GM12875 (cell line): ENCODE measurements at regions not wholly inside any gene's neighbourhood (a gene's known extent, or its start where the extent isn't known, plus 50 kb on each side); places are given as distances from the start of the nearest gene placed in this dataset.

Experiments
- H3K4me3 ChIP-seq: one replicate; pipeline ENCODE4 v1.5.1; 2011; ENCODE audit warnings: low read depth, low read length, control low read depth
- TF ChIP-seq, protein P1 (sequence below): IDR thresholded peaks from 2 replicates; pipeline ENCODE4 v1.5.1; 2011; ENCODE audit warnings: low read depth, mild to moderate bottlenecking, control low read depth, inconsistent platforms, low read length, moderate library complexity, borderline replicate concordance; ENCODE audit not compliant: insufficient read depth

DNA sequence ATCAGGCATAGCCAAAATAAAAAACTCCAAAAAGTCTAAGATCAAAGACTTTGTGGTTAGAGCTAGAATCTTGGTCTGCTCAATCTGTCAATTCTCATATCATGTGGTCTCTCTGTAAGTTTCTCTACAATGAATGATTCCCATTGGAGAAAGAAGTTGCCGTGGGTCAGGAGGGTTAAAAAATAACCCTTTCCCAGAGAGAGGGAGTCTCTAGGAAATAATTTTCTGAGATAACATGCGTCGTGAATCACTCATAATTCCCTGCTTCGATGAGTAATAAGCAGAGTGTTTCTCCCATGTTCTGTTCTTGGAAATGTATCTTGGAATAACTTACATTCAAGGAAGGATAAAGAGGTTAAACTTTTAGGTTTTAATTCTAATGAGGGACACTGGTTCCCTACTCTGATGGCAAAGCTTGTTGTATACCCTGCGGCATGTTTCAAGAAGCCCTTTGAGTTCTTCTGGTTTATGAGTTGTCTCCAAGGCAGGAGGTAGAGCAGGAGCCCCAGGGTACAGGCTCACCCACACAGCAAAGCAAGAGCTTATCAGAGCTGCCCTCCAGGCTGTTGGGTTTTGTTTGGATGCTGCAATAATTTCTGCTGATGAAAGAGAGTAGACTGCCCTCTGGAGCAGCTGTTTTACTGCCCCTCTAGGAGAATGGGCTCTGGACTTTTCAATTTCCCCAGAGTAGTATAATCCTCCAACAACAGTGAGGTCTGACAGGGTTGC, 599.1 kb downstream of the QKI start:
- TF ChIP-seq, protein P1, sequence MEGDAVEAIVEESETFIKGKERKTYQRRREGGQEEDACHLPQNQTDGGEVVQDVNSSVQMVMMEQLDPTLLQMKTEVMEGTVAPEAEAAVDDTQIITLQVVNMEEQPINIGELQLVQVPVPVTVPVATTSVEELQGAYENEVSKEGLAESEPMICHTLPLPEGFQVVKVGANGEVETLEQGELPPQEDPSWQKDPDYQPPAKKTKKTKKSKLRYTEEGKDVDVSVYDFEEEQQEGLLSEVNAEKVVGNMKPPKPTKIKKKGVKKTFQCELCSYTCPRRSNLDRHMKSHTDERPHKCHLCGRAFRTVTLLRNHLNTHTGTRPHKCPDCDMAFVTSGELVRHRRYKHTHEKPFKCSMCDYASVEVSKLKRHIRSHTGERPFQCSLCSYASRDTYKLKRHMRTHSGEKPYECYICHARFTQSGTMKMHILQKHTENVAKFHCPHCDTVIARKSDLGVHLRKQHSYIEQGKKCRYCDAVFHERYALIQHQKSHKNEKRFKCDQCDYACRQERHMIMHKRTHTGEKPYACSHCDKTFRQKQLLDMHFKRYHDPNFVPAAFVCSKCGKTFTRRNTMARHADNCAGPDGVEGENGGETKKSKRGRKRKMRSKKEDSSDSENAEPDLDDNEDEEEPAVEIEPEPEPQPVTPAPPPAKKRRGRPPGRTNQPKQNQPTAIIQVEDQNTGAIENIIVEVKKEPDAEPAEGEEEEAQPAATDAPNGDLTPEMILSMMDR: no peak
- H3K4me3 ChIP-seq: no peak overlapping the region

DNA sequence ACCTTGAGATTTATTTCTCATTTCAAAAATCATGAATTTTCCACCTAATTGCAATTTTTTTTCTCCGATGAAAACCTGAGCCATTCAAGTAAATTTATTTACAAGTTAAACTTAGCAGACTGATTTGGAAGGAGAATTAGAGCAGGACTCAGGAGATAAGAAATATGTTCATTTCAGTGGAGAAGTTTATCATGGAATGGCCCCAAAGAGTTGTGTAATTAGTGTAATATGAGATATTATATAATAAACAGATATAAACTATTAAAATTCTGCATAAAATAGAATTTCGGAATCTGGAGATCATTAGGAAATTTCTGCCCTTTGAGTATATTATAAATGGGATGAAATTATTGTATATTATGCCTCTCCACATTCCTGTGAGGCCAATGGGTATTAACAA, 596.8 kb downstream of the QKI start:
- no peak overlapping the region for H3K4me3 ChIP-seq
- TF ChIP-seq, protein P1: no peak

DNA sequence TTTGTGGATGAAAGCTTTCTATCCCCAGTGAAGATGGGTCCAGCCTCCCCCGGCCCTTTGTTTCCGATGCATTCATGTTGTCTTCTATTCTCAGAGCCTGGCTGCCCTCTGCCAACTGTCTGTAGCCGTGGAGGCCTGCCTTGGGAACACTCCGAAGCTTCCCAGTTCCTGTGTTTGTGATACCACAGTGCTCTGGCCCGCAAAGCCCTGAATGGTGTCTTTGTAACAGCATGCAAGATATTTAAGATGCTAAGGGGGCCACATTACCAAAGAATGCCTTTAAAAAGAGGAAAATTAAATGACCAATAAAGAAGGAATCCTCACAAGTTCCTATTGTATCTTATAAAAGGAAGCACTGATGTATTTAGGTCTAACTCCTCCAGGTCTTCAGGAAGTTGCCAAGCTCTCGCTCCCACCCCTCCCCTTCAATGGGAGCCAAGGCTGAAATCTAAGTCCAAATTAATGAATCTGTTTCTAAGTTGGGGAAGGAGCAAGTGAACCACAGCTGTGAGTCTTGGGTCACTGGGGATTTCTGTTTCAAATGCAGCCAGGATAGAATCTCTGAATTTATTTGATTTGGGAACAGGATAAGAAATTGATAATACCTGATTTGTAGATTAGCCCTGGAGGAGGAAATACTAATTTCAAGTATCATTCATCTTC, 596.1 kb downstream of the QKI start:
- TF ChIP-seq, protein P1: no peak
- H3K4me3 ChIP-seq: no peak overlapping the region

DNA sequence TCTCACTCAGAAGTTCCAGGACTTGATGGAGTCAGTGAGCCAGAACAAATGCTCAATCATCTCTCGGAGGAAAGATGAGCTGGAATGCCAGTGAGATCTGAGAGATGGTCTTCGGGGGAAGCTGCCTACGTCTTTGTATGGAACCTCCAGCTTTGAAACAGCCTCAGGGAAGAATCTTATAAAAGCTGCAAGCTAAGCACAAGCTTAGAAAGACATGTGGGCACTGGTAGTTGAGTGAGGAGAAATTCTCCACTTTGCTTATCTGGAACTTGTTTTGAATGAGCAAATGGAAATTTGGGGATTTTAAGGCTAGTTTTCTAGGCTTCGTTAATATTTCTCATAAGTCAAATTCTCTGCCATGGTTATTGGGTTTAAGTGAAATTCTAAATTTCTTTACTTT, 594.4 kb downstream of the QKI start:
- H3K4me3 ChIP-seq: no peak overlapping the region
- TF ChIP-seq, protein P1: no peak

DNA sequence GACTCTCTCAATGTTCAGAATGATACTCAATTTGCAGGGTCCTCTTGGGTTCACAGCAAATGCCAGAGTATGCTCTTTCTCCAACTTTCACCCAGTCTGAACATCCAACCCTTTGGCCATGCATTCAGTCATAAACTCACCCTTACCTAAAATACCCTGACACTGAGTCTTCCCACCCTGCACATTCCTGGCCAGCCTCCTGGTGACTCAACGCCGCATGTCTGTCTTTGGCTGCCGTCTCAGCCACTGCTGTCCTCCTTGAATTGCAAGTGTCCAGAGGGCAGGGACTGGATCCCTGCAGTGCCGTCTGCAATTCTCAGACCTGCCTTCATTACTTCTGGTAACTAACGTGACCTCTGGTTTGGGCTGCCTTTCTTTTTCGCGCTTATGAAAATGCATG, 593.4 kb downstream of the QKI start:
- TF ChIP-seq, protein P1: no peak
- no peak overlapping the region for H3K4me3 ChIP-seq

DNA sequence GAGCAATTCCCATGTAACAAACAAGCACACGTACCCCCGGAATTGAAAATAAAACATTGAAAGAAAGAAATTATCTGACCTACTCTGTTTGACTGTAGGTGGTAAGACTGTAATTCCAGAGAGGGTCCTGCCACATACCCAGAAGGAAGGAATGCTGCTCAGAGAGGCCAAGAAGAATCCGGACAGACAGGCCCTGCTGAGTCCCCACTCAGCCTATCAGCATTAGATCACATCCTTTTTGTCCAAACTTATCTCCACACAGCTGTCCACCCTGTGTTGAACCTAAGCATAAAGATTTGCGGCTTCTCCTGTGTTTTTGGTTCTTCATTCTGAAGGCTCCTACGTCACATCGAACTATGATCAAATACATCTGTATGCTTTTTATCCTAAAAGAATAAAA, 591.9 kb downstream of the QKI start:
- no peak overlapping the region for H3K4me3 ChIP-seq
- TF ChIP-seq, protein P1: no peak
